H1 (cell line): ENCODE measurements at regions not wholly inside any gene's neighbourhood (a gene's known extent, or its start where the extent isn't known, plus 50 kb on each side); places are given as distances from the start of the nearest gene placed in this dataset.

Experiments used
- CTCF ChIA-PET: fragments of 300-600 bp; sonication (Branson Sonifier 250); formaldehyde crosslinking; loops from one replicate; lab custom pipeline; 2021; ENCODE audit not compliant: partially characterized antibody; lab: Charles Lee
- POLR2A ChIA-PET: fragments of 300-600 bp; sonication (Branson Sonifier 250); formaldehyde crosslinking; loops from one replicate; lab custom pipeline; 2021; ENCODE audit warnings: inconsistent platforms; ENCODE audit not compliant: partially characterized antibody; lab: Charles Lee
- DNase-seq, 2 experiments: peaks; one replicate each; pipeline versions ENCODE4 v3.0.0 to v3.0.0-alpha.2; 2010 to 2022; ENCODE audit warnings: low spot score in 2 of 2, low read depth in 1 of 2, mixed read lengths in 1 of 2
- FAIRE-seq: peaks from 2 replicates; lab custom pipeline; 2011; peaks lifted over from hg19 to GRCh38; lab: Jason Lieb, UNC
- H2AFZ ChIP-seq: 2 replicates; pipeline ENCODE4 v1.8.1; 2012; ENCODE audit warnings: low read length, inconsistent platforms
- H2AK5ac ChIP-seq: 2 replicates; pipeline ENCODE4 v1.6.1; 2013; ENCODE audit warnings: low read depth, low read length
- H2BK120ac ChIP-seq: replicated peaks from 2 replicates; pipeline ENCODE3; 2013; ENCODE audit warnings: low read depth, low read length, inconsistent platforms
- H2BK12ac ChIP-seq: 2 replicates; pipeline ENCODE4 v1.6.1; 2013; ENCODE audit warnings: low read depth, low read length
- H2BK15ac ChIP-seq: 2 replicates; pipeline ENCODE4 v1.6.1; 2013; ENCODE audit warnings: low read length
- H2BK20ac ChIP-seq: 2 replicates; pipeline ENCODE4 v1.6.1; 2013; ENCODE audit warnings: low read length
- H2BK5ac ChIP-seq: 2 replicates; pipeline ENCODE4 v1.6.1; 2013; ENCODE audit warnings: low read depth, low read length
- H3K14ac ChIP-seq: 2 replicates; pipeline ENCODE4 v1.6.1; 2013; ENCODE audit warnings: inconsistent platforms; ENCODE audit not compliant: insufficient read length
- H3K18ac ChIP-seq: 2 replicates; pipeline ENCODE4 v1.6.1; 2013; ENCODE audit warnings: low read length; ENCODE audit errors: extremely low read depth
- H3K23ac ChIP-seq: 2 replicates; pipeline ENCODE4 v1.6.1; 2013; ENCODE audit warnings: inconsistent platforms; ENCODE audit not compliant: insufficient read length
- H3K23me2 ChIP-seq: 2 replicates; pipeline ENCODE4 v1.6.1; 2013; ENCODE audit warnings: low read depth, low read length
- H3K27ac ChIP-seq: 2 replicates; pipeline ENCODE4 v1.6.1; 2011; ENCODE audit warnings: low read depth, low read length, inconsistent platforms
- H3K27me3 ChIP-seq, 4 experiments: replicated peaks in 1 of 4; 1 replicate in 1 of 4; 2 replicates in 3 of 4; pipeline versions ENCODE4 v1.6.1 to v1.8.1; 2011 to 2013; ENCODE audit warnings: low read length in 3 of 4, mild to moderate bottlenecking in 3 of 4, inconsistent platforms in 2 of 4, mixed read lengths in 2 of 4, moderate library complexity in 1 of 4; ENCODE audit not compliant: control insufficient read depth in 3 of 4, insufficient read depth in 3 of 4; ENCODE audit errors: extremely low read depth in 1 of 4
- H3K36me3 ChIP-seq, 4 experiments: 2 replicates each; pipeline versions ENCODE4 v1.6.1 to v1.8.1; 2011 to 2013; ENCODE audit warnings: mild to moderate bottlenecking in 4 of 4, low read length in 3 of 4, moderate library complexity in 2 of 4, control low read depth in 1 of 4, inconsistent platforms in 1 of 4; ENCODE audit not compliant: insufficient read depth in 4 of 4, control insufficient read depth in 2 of 4
- H3K4ac ChIP-seq: replicated peaks from 2 replicates; pipeline ENCODE3; 2013; ENCODE audit warnings: low read length, low read depth, mixed read lengths, inconsistent platforms; ENCODE audit not compliant: insufficient read length
- H3K4me1 ChIP-seq, 4 experiments: replicated peaks in 1 of 4; 1 replicate in 1 of 4; 2 replicates in 3 of 4; pipeline versions ENCODE4 v1.6.1 to v1.8.1; 2011 to 2013; ENCODE audit warnings: low read length in 3 of 4, inconsistent platforms in 2 of 4, mixed read lengths in 1 of 4; ENCODE audit not compliant: insufficient read depth in 4 of 4, control insufficient read depth in 3 of 4
- H3K4me2 ChIP-seq, 2 experiments: 2 replicates each; pipeline versions ENCODE4 v1.6.1 to v1.8.1; 2011 to 2013; ENCODE audit warnings: low read depth in 2 of 2, low read length in 2 of 2, control low read depth in 1 of 2, inconsistent platforms in 1 of 2, mild to moderate bottlenecking in 1 of 2; ENCODE audit not compliant: insufficient read depth in 1 of 2
- H3K4me3 ChIP-seq, 4 experiments: fragments of 200-600, 300-600 bp in 1 of 4; sonication (generic), shearing (Covaris generic), sonication (Bioruptor Twin) in 1 of 4; 2 replicates each; pipeline versions ENCODE4 v1.5.1 to v1.8.1; 2011 to 2016; ENCODE audit warnings: low read length in 4 of 4, low read depth in 3 of 4, control low read depth in 2 of 4, inconsistent platforms in 2 of 4, mild to moderate bottlenecking in 2 of 4, mixed read lengths in 1 of 4, moderate library complexity in 1 of 4; ENCODE audit not compliant: insufficient read depth in 2 of 4; ENCODE audit errors: extremely low read depth in 1 of 4
- H3K56ac ChIP-seq: replicated peaks from 2 replicates; pipeline ENCODE3; 2013; ENCODE audit warnings: low read depth, mild to moderate bottlenecking, mixed read lengths, low read length, inconsistent platforms; ENCODE audit not compliant: insufficient read length
- H3K79me1 ChIP-seq: 2 replicates; pipeline ENCODE4 v1.6.1; 2013; ENCODE audit warnings: low read depth, low read length, control low read depth
- H3K79me2 ChIP-seq, 2 experiments: 2 replicates each; pipeline versions ENCODE4 v1.6.1 to v1.8.1; 2012 to 2013; ENCODE audit warnings: low read length in 2 of 2, mild to moderate bottlenecking in 2 of 2, inconsistent platforms in 1 of 2; ENCODE audit not compliant: insufficient read depth in 2 of 2, control insufficient read depth in 1 of 2
- H3K9ac ChIP-seq, 4 experiments: replicated peaks in 1 of 4; 1 replicate in 1 of 4; 2 replicates in 3 of 4; pipeline versions ENCODE4 v1.6.1 to v1.8.1; 2011 to 2013; ENCODE audit warnings: low read depth in 3 of 4, low read length in 3 of 4, control low read depth in 2 of 4, mild to moderate bottlenecking in 2 of 4, moderate library complexity in 2 of 4, inconsistent platforms in 1 of 4; ENCODE audit errors: extremely low read depth in 1 of 4
- H3K9me3 ChIP-seq, 2 experiments: 2 replicates each; pipeline versions ENCODE4 v1.6.1 to v1.8.1; 2012 to 2013; ENCODE audit warnings: mild to moderate bottlenecking in 2 of 2, moderate library complexity in 2 of 2, control low read depth in 1 of 2, inconsistent platforms in 1 of 2, low read depth in 1 of 2, low read length in 1 of 2, mixed read lengths in 1 of 2; ENCODE audit not compliant: insufficient read depth in 2 of 2
- H4K20me1 ChIP-seq, 2 experiments: replicated peaks in 1 of 2; 2 replicates each; pipeline versions ENCODE3 to v1.8.1; 2011 to 2013; ENCODE audit warnings: inconsistent platforms in 2 of 2, low read length in 2 of 2, mild to moderate bottlenecking in 1 of 2; ENCODE audit not compliant: insufficient read depth in 2 of 2, control insufficient read depth in 1 of 2
- H4K5ac ChIP-seq: 2 replicates; pipeline ENCODE4 v1.6.1; 2013; ENCODE audit warnings: low read length, low read depth, mixed read lengths, inconsistent platforms; ENCODE audit not compliant: insufficient read length
- H4K8ac ChIP-seq: 2 replicates; pipeline ENCODE4 v1.8.0; 2013; ENCODE audit warnings: mild to moderate bottlenecking, moderate library complexity, low read length, inconsistent platforms; ENCODE audit not compliant: insufficient read depth; ENCODE audit errors: extremely low read depth
- H4K91ac ChIP-seq: replicated peaks from 2 replicates; pipeline ENCODE3; 2013; ENCODE audit warnings: low read length, mixed read lengths, inconsistent platforms; ENCODE audit not compliant: insufficient read length
- SP4 ChIP-seq: IDR thresholded peaks from 2 replicates; pipeline ENCODE4 v1.6.1; 2012; ENCODE audit warnings: low read length, inconsistent platforms
- WGBS, 2 experiments: shearing (Covaris generic) in 1 of 2; methylation state at CpG; one replicate each; pipeline versions ENCODE4 v1.1.6 to v1.1.7; 2013 to 2015; ENCODE audit warnings: low lambda C conversion rate in 2 of 2, mixed read lengths in 2 of 2, inconsistent platforms in 1 of 2, low coverage in 1 of 2, missing lambda C conversion rate in 1 of 2; ENCODE audit not compliant: insufficient replicate concordance in 2 of 2, insufficient coverage in 1 of 2, insufficient read length in 1 of 2; ENCODE audit errors: extremely low coverage in 1 of 2, missing lambda C conversion rate in 1 of 2; 5-methylcytosine and 5-hydroxymethylcytosine counted together

- Histone ChIP-seq H3K18ac (no peak overlapping the region), H4K8ac (no peak overlapping the region), H3K27ac (no peak overlapping the region), H3K23ac (no peak overlapping the region), H3K79me1 (no peaks in the 10 kb centered on the region), H3K56ac (no peak overlapping the region), H3K4me2 (no peak overlapping the region), H3K23me2 (no peaks in the 10 kb centered on the region), H3K27me3 (no peaks in the 10 kb centered on the region), H2BK120ac (no peak overlapping the region), H3K9me3 (no peaks in the 10 kb centered on the region), H2AK5ac (no peak overlapping the region), H4K20me1 (no peaks in the 10 kb centered on the region), H4K5ac (no peak overlapping the region), H3K36me3 (no peaks in the 10 kb centered on the region), H3K79me2 (no peaks in the 10 kb centered on the region), H3K4me1 (no peaks in the 10 kb centered on the region), H2BK12ac (no peak overlapping the region), H3K4me3 (no peak overlapping the region), H2BK15ac (no peak overlapping the region), H3K14ac (no peak overlapping the region), H2BK5ac (no peak overlapping the region), H2BK20ac (no peak overlapping the region), H4K91ac (no peak overlapping the region), H3K9ac (no peak overlapping the region), H2AFZ (peak overlapping the region; percentile 41; the same call in 1 of the 2 replicates)
- FAIRE-seq = no peak
- CTCF ChIA-PET = interaction anchor here (1.2 kb wide), 1 partner anchor 11 kb away, joined by 4 read pairs; no protein-coding TSS in a partner anchor
- POLR2A ChIA-PET = no interaction called here
- 77% methylated on average over 5 of the region's 5 CpGs; no CpG with 5 or more reads in 1 of the 2 experiments for WGBS, 2 experiments
- no peak for DNase-seq
- TF ChIP-seq SP4 = no peak
- TF ChIP-seq, all 59 proteins: peak for 0
- H3K4ac ChIP-seq = no peak overlapping the region
Observed at GRCh38 chr3:163632722-163633121, 1445.6 kb downstream of the SI start.
